ENCODE measurements at regions not wholly inside any gene's neighbourhood (a gene's known extent, or its start where the extent isn't known, plus 50 kb on each side); places are given as distances from the start of the nearest gene placed in this dataset.

GRCh38 chr12:82082501-82082900 lies 275.7 kb downstream of the CCDC59 start:
- in situ Hi-C loops (cut with MboI) (no loop called here), intact Hi-C loops (cut with micrococcal nuclease) (no loop called here)
- H3K27ac ChIP-seq (ENCODE audit: extremely low read depth, low read depth, low read length) = no peak overlapping the region
- CTCF ChIA-PET (ENCODE audit: low intra/inter-chr PET ratio) = no interaction called here
- no peaks in the 10 kb centered on the region for H3K79me2 ChIP-seq (ENCODE audit: control insufficient read depth, insufficient read depth, low read length)
- ATAC-seq (no peak), DNase-seq (ENCODE audit: extremely low read depth in 1 of 4, low spot score in 3 of 4) (no peak), FAIRE-seq (no peak)
- H3K27me3 ChIP-seq (ENCODE audit: control insufficient read depth in 2 of 2, insufficient read depth in 2 of 2, low read length in 2 of 2) = no peaks in the 10 kb centered on the region
- 0% methylated on average over 3 of the region's 3 CpGs for WGBS (ENCODE audit: insufficient coverage, low coverage, missing lambda C conversion rate)
- H3K9me1 ChIP-seq (ENCODE audit: control insufficient read depth, insufficient read depth, low read length) = no peaks in the 10 kb centered on the region
- H2AFZ ChIP-seq (ENCODE audit: low read depth, low read length) = no peak overlapping the region
- POLR2A ChIA-PET = no interaction called here
- H3K36me3 ChIP-seq (ENCODE audit: control insufficient read depth, insufficient read depth, low read length) = no peaks in the 10 kb centered on the region
- no peaks in the 10 kb centered on the region for H3K4me1 ChIP-seq (replicated peaks in 1 of 2; ENCODE audit: control insufficient read depth in 2 of 2, insufficient read depth in 2 of 2, low read length in 2 of 2)
- H3K9ac ChIP-seq (ENCODE audit: insufficient read depth in 1 of 2, low read depth in 2 of 2, low read length in 2 of 2) = no peak overlapping the region
- BruUV-seq (replicated peaks) = no TSS peak
- no peaks in the 10 kb centered on the region for H4K20me1 ChIP-seq (replicated peaks; ENCODE audit: control insufficient read depth, insufficient read depth, low read length)
- TF ChIP-seq ZZZ3 (IDR thresholded peaks at IDR 0.05) (no peak), PATZ1 (CRISPR knock-in tag; IDR thresholded peaks at IDR 0.05; ENCODE audit: borderline replicate concordance) (no peak), ZNF239 (CRISPR knock-in tag; IDR thresholded peaks at IDR 0.05) (no peak), MYBL2 (IDR thresholded peaks at IDR 0.05; ENCODE audit: low read depth) (no peak), MYBL2 (CRISPR knock-in tag; IDR thresholded peaks at IDR 0.05; ENCODE audit: borderline replicate concordance) (no peak), CBX1 (IDR thresholded peaks at IDR 0.05; ENCODE audit: low read depth) (no peak), ETS1 (conservative IDR thresholded peaks at IDR 0.05; ENCODE audit: control insufficient read depth, low read depth, low read length) (no peak), ZFP91 (CRISPR knock-in tag; IDR thresholded peaks at IDR 0.05) (no peak), SETDB1 (IDR thresholded peaks at IDR 0.05; ENCODE audit: low read length) (no peak), HDAC6 (IDR thresholded peaks at IDR 0.05; ENCODE audit: low read depth, low read length) (no peak), ETV5 (CRISPR knock-in tag; IDR thresholded peaks at IDR 0.05; ENCODE audit: low read depth) (no peak), ZNF57 (CRISPR knock-in tag; IDR thresholded peaks at IDR 0.05) (no peak), SRSF7 (optimal IDR thresholded peaks at IDR 0.05; ENCODE audit: low read depth, low read length) (no peak), KLF13 (tag; IDR thresholded peaks at IDR 0.05; ENCODE audit: borderline replicate concordance, low read depth) (no peak), CBX2 (IDR thresholded peaks at IDR 0.05; ENCODE audit: insufficient read depth, low read length, poor library complexity, severe bottlenecking) (no peak), ZNF436 (CRISPR knock-in tag; IDR thresholded peaks at IDR 0.05) (no peak)
- no peak overlapping the region for H3K4me2 ChIP-seq (ENCODE audit: insufficient read depth, low read length)
- no peak overlapping the region for H3K4me3 ChIP-seq
- no peaks in the 10 kb centered on the region for H3K9me3 ChIP-seq (replicated peaks; ENCODE audit: control insufficient read depth, insufficient read depth, low read depth, low read length)

Measured in K562 (cell line).